HepG2 (cell line): ENCODE measurements at regions not wholly inside any gene's neighbourhood (a gene's known extent, or its start where the extent isn't known, plus 50 kb on each side); places are given as distances from the start of the nearest gene placed in this dataset.
"Not testable (repeated sequence)": the region's sequence is repeated elsewhere in the genome, so short reads cannot be mapped to it uniquely, and the experiment has no call there.

ENCODE experiments used
- ATAC-seq: fragments of 200-7000 bp; cut with Tn5 transposase; 3 replicates; pipeline ENCODE4 v1.9.1; 2020; ENCODE audit warnings: mild to moderate bottlenecking, moderate library complexity
- BruUV-seq: library from RNA; stranded (reverse); fragments of 400-500 nt; replicated peaks from 2 replicates; lab custom pipeline; 2021; lab: Mats Ljungman, UMichigan
- CTCF ChIA-PET: fragments of 300-600 bp; formaldehyde crosslinking; extraction: SDS; loops from one replicate; lab custom pipeline; 2021; ENCODE audit warnings: low total read pairs, inconsistent platforms, low intra/inter-chr PET ratio; lab: Yijun Ruan, JAX
- POLR2A ChIA-PET: fragments of 350-600 bp; sonication (Branson Sonifier 250); formaldehyde crosslinking; loops from one replicate; lab custom pipeline; 2020; ENCODE audit warnings: antibody characterized with exemption, inconsistent platforms; lab: Yijun Ruan, JAX
- DNase-seq: peaks from one replicate; pipeline ENCODE4 v3.0.0-alpha.2; 2015; ENCODE audit warnings: low spot score
- FAIRE-seq: peaks from 3 replicates; lab custom pipeline; 2011; peaks lifted over from hg19 to GRCh38; lab: Jason Lieb, UNC
- H2AFZ ChIP-seq: one replicate; pipeline ENCODE4 v1.6.1; 2011; ENCODE audit warnings: low read length, inconsistent platforms
- H3K27ac ChIP-seq: fragments of 300-600 bp; 3 replicates; pipeline ENCODE4 v1.8.0; 2011; ENCODE audit warnings: mixed run types, mild to moderate bottlenecking, mixed read lengths, low read length, inconsistent platforms; ENCODE audit not compliant: insufficient read depth; ENCODE audit errors: extremely low read length
- H3K27me3 ChIP-seq, 2 experiments: fragments of 200-600 bp in 1 of 2; 2 replicates in 1 of 2; 3 replicates in 1 of 2; pipeline versions ENCODE4 v1.6.0 to v1.8.0; 2011; ENCODE audit warnings: low read length in 2 of 2, mild to moderate bottlenecking in 2 of 2, moderate library complexity in 2 of 2, inconsistent platforms in 1 of 2; ENCODE audit not compliant: insufficient read depth in 2 of 2, control insufficient read depth in 1 of 2
- H3K36me3 ChIP-seq, 2 experiments: fragments of 200-600 bp in 1 of 2; replicated peaks in 1 of 2; 2 replicates in 1 of 2; 3 replicates in 1 of 2; pipeline versions ENCODE4 v1.5.1 to v1.8.0; 2011; ENCODE audit warnings: low read length in 2 of 2, inconsistent platforms in 1 of 2; ENCODE audit not compliant: insufficient read depth in 2 of 2, control insufficient read depth in 1 of 2
- H3K4me1 ChIP-seq: 2 replicates; pipeline ENCODE4 v1.5.1; 2012; ENCODE audit warnings: low read length, inconsistent platforms; ENCODE audit not compliant: insufficient read depth
- H3K4me2 ChIP-seq: 2 replicates; pipeline ENCODE4 v1.6.0; 2011; ENCODE audit warnings: low read depth, low read length, inconsistent platforms
- H3K4me3 ChIP-seq, 3 experiments: fragments of 200-600 bp in 1 of 3; sonication (generic), shearing (Covaris generic) in 1 of 3; replicated peaks in 1 of 3; 2 replicates each; pipeline ENCODE4 v1.5.1; 2011 to 2016; ENCODE audit warnings: low read length in 3 of 3, inconsistent platforms in 2 of 3, low read depth in 2 of 3, mild to moderate bottlenecking in 2 of 3, control low read depth in 1 of 3, mixed read lengths in 1 of 3; ENCODE audit not compliant: insufficient read depth in 1 of 3
- H3K79me2 ChIP-seq: one replicate; pipeline ENCODE4 v1.6.1; 2011; ENCODE audit warnings: low read length, inconsistent platforms; ENCODE audit not compliant: insufficient read depth
- H3K9ac ChIP-seq: 2 replicates; pipeline ENCODE4 v1.6.0; 2011; ENCODE audit warnings: mild to moderate bottlenecking, low read depth, low read length, inconsistent platforms; ENCODE audit not compliant: insufficient read depth
- H3K9me3 ChIP-seq: 2 replicates; pipeline ENCODE4 v1.5.1; 2012; ENCODE audit warnings: mild to moderate bottlenecking, low read length
- H4K20me1 ChIP-seq: 2 replicates; pipeline ENCODE4 v1.6.0; 2011; ENCODE audit warnings: inconsistent platforms, mild to moderate bottlenecking, low read length, moderate library complexity; ENCODE audit not compliant: insufficient read depth
- SP1 ChIP-seq, 2 experiments: fragments of 450-650 bp in 1 of 2; sonication (generic) in 1 of 2; formaldehyde crosslinking in 1 of 2; IDR thresholded peaks; 2 replicates each; pipeline versions ENCODE4 v1.4.0 to v1.6.1; 2016 to 2020; ENCODE audit warnings: missing genetic modification reagents in 1 of 2
- SP5 ChIP-seq: IDR thresholded peaks from 2 replicates; pipeline ENCODE4 v1.6.1; 2016; ENCODE audit warnings: low read depth, borderline replicate concordance
- TBL1XR1 ChIP-seq: fragments of 150-350 bp; IDR thresholded peaks from 2 replicates; pipeline ENCODE4 v1.6.1; 2014; ENCODE audit warnings: borderline replicate concordance, low read length; ENCODE audit not compliant: partially characterized antibody
- ZBTB44 ChIP-seq: sonication (generic); formaldehyde crosslinking; IDR thresholded peaks from 2 replicates; pipeline ENCODE4 v1.4.0; 2020; ENCODE audit warnings: missing genetic modification reagents
- ZNF484 ChIP-seq: sonication (generic); formaldehyde crosslinking; IDR thresholded peaks from 2 replicates; pipeline ENCODE4 v1.5.1; 2020; ENCODE audit warnings: mild to moderate bottlenecking, low read depth, missing genetic modification reagents, borderline replicate concordance
- WGBS: methylation state at CpG from one replicate; pipeline ENCODE4 v1.1.6; 2017; ENCODE audit warnings: low lambda C conversion rate; 5-methylcytosine and 5-hydroxymethylcytosine counted together
- in situ Hi-C: cut with HindIII; loops from 2 replicates; pipeline ENCODE4 v1.10.0; 2017; ENCODE audit warnings: low pct_unique_long_range_greater_than_20kb; ENCODE audit not compliant: extremely low pct_ligation_motif_present
- intact Hi-C: fragments of 100-400 bp; cut with micrococcal nuclease; formaldehyde crosslinking; loops from one replicate; pipeline ENCODE4 v1.10.0; 2022; ENCODE audit not compliant: unreplicated experiment

DNA sequence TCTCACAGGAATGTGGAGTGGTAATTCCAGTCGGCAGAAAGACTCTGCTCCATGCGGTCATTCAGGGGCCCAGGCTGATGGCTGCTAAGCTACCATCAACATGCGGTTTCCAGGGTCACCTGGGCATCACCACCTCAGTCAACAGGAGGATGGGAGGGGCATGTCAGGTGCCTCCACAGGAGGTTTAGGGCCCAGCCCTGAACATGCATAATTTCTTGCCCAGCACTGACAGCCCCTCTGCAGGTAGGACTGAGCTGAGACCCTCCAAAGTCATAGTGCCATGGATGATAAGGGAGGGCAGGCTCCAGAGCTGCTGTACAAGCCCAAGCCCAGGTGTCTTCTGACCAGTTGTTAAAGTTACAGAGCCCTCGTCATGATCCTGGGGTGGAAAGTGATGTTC is 244.0 kb upstream of the SFSWAP start (continued):
- no peak for TF ChIP-seq TBL1XR1
- TF ChIP-seq, all 625 proteins: peak for 0

GRCh38 chr12:131468206-131468605 is 242.7 kb upstream of the SFSWAP start:
- DNase-seq (no peak), FAIRE-seq (no peak), ATAC-seq (no peak)
- Histone ChIP-seq H3K27ac (no peak overlapping the region), H3K4me1 (no peaks in the 10 kb centered on the region), H3K36me3 (no peaks in the 10 kb centered on the region), H3K9ac (no peak overlapping the region), H2AFZ (no peak overlapping the region), H4K20me1 (no peaks in the 10 kb centered on the region), H3K27me3 (peaks cover 1 to 14% of the 10 kb centered on the region in 2 experiments; a peak in 4 of 5 replicates), H3K79me2 (no peaks in the 10 kb centered on the region), H3K9me3 (no peaks in the 10 kb centered on the region), H3K4me3 (no peak overlapping the region), H3K4me2 (no peak overlapping the region)
- POLR2A ChIA-PET = no interaction called here
- in situ Hi-C loops (loop anchor here (25.0 kb wide), 1 partner anchor 556 kb away; no protein-coding TSS in a partner anchor), intact Hi-C loops (no loop called here)
- 0% methylated on average over 2 of the region's 5 CpGs for WGBS
- CTCF ChIA-PET = no interaction called here
- BruUV-seq = no TSS peak
- TF ChIP-seq SP5 (CRISPR knock-in tag) (no peak), ZBTB44 (CRISPR knock-in tag) (no peak), SP1 (IDR thresholded peaks at IDR 0.05) (no peak), SP1 (CRISPR knock-in tag; IDR thresholded peaks at IDR 0.05) (no peak), ZNF484 (no peak)

DNA sequence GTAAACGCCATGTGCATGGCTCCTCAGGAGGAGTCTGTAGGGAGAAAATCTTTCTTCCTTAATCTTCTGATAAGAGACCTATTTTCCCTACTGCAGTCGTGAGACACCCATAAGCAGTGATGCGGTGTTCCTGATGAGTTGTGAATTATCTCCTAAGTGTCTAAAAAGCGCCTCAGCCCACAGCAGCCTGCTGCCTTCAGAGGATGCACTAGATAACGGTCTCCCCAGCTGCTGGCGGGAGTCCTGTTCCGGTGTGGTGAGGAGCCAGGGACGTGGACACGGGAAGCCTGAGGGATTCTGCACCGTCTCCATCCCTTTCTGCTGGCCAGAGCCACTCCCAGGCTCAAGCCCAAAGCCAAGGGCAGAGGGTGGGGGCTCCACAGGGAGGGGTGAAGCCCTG is 240.9 kb upstream of the SFSWAP start:
- H3K4me3 ChIP-seq, BruUV-seq, FAIRE-seq, H3K4me1 ChIP-seq, H2AFZ ChIP-seq, H3K36me3 ChIP-seq, H4K20me1 ChIP-seq, ATAC-seq, intact Hi-C loops, H3K27ac ChIP-seq, DNase-seq, H3K4me2 ChIP-seq, H3K9ac ChIP-seq, POLR2A ChIA-PET, CTCF ChIA-PET, H3K9me3 ChIP-seq, H3K79me2 ChIP-seq: not testable (repeated sequence)
- no CpG with 5 or more reads among the region's 10 CpGs for WGBS
- in situ Hi-C loops = loop anchor here (25.0 kb wide), 1 partner anchor 558 kb away; no protein-coding TSS in a partner anchor
- H3K27me3 ChIP-seq = peaks cover 3 to 20% of the 10 kb centered on the region in 2 experiments; a peak in 4 of 5 replicates
